ENCODE measurements at regions not wholly inside any gene's neighbourhood (a gene's known extent, or its start where the extent isn't known, plus 50 kb on each side); places are given as distances from the start of the nearest gene placed in this dataset.
A peak's percentile ranks its signal among the peaks of the same experiment; 100 is the strongest.

DNA sequence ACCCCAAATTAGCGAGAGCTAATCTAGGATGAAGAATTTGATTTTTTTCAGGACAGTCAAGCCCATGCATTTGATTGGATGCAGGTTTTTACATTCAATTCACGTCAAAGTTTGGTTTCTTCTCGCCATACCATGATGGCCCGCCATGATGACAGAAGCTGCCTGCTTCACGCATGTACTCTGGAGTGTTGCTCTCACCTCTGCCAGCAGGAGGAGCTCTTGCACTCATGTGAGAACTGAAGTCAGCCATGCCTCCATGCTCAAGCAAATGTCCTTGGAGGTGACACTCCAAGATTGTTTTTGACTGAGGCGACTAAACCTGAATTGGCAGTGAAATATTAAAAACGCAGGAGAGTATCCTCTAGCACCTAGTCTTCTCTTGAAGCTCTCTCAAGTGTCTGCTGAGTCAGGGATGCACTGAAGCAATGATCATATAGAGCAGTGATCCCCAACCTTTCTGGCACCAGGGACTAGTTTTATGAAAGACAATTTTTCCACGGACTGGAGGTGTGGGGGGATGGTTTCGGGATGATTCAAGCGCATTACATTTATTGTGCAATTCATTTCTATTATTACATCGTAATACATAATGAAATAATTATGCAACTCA lies 120.9 kb downstream of the SAMMSON start:
- Histone ChIP-seq H3K4me2 (ENCODE audit: low read length) (no peak overlapping the region), H3K36me3 (ENCODE audit: insufficient read depth, low read length) (no peaks in the 10 kb centered on the region), H3K4me3 (ENCODE audit: low read depth, low read length, poor library complexity, severe bottlenecking) (no peak overlapping the region), H3K27ac (ENCODE audit: low read depth, low read length, poor library complexity, severe bottlenecking) (no peak overlapping the region), H2AFZ (ENCODE audit: low read length) (no peak overlapping the region), H3K9me2 (ENCODE audit: insufficient read depth, low read length) (no peaks in the 10 kb centered on the region), H4K20me1 (ENCODE audit: insufficient read depth, low read length) (no peaks in the 10 kb centered on the region), H3K79me2 (ENCODE audit: insufficient read depth, low read depth, low read length) (no peaks in the 10 kb centered on the region), H3K4me1 (ENCODE audit: insufficient read depth, low read length, poor library complexity, severe bottlenecking) (no peaks in the 10 kb centered on the region), H3K9me3 (ENCODE audit: low read length) (no peaks in the 10 kb centered on the region)
- intact Hi-C loops (cut with micrococcal nuclease; ENCODE audit: unreplicated experiment) = no loop called here
- CTCF ChIA-PET (ENCODE audit: unreplicated experiment) = no interaction called here
- DNase-seq (ENCODE audit: low spot score) = peak; percentile 67
- POLR2A ChIA-PET = no interaction called here
- TF ChIP-seq, protein P1, sequence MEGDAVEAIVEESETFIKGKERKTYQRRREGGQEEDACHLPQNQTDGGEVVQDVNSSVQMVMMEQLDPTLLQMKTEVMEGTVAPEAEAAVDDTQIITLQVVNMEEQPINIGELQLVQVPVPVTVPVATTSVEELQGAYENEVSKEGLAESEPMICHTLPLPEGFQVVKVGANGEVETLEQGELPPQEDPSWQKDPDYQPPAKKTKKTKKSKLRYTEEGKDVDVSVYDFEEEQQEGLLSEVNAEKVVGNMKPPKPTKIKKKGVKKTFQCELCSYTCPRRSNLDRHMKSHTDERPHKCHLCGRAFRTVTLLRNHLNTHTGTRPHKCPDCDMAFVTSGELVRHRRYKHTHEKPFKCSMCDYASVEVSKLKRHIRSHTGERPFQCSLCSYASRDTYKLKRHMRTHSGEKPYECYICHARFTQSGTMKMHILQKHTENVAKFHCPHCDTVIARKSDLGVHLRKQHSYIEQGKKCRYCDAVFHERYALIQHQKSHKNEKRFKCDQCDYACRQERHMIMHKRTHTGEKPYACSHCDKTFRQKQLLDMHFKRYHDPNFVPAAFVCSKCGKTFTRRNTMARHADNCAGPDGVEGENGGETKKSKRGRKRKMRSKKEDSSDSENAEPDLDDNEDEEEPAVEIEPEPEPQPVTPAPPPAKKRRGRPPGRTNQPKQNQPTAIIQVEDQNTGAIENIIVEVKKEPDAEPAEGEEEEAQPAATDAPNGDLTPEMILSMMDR (conservative IDR thresholded peaks at IDR 0.05; ENCODE audit: low read length) = peak; percentile 82
- TF ChIP-seq EZH2phosphoT487 (IDR thresholded peaks at IDR 0.05; ENCODE audit: borderline replicate concordance, low read depth, low read length) = no peak
- BruUV-seq (replicated peaks) = no TSS peak

DNA sequence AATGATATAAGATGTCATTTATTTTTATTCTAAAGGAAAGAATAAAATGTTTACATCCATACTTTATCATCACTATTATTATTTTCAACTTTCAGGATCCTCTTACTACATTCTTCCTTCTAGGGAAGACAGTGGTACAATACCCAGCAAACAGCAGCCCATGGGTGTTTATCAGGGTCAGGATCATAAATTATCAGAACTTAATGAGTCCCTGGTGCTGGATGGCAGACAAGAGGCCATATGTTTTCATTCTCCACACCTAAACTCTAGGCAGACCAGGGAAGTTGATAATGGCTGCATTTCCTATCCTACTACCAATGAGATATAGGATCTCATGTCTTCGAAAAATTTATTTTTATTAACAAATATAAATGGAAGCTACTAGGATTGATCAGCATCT lies 127.7 kb downstream of the SAMMSON start:
- H3K9me2 ChIP-seq (ENCODE audit: insufficient read depth, low read length) = no peaks in the 10 kb centered on the region
- H3K4me1 ChIP-seq (ENCODE audit: insufficient read depth, low read length, poor library complexity, severe bottlenecking) = no peaks in the 10 kb centered on the region
- H3K4me2 ChIP-seq (ENCODE audit: low read length) = no peak overlapping the region
- no TSS peak for BruUV-seq (replicated peaks)
- no peaks in the 10 kb centered on the region for H4K20me1 ChIP-seq (ENCODE audit: insufficient read depth, low read length)
- no peaks in the 10 kb centered on the region for H3K79me2 ChIP-seq (ENCODE audit: insufficient read depth, low read depth, low read length)
- no peak overlapping the region for H2AFZ ChIP-seq (ENCODE audit: low read length)
- H3K27ac ChIP-seq (ENCODE audit: low read depth, low read length, poor library complexity, severe bottlenecking) = no peak overlapping the region
- H3K36me3 ChIP-seq (ENCODE audit: insufficient read depth, low read length) = no peaks in the 10 kb centered on the region
- H3K4me3 ChIP-seq (ENCODE audit: low read depth, low read length, poor library complexity, severe bottlenecking) = no peak overlapping the region
- ChIA-PET POLR2A (interaction anchor here (0.5 to 0.6 kb wide), 2 partner anchors 23 to 166 kb away, joined by 4 to 5 read pairs; no protein-coding TSS in a partner anchor), CTCF (ENCODE audit: unreplicated experiment) (no interaction called here)
- no peaks in the 10 kb centered on the region for H3K9me3 ChIP-seq (ENCODE audit: low read length)
- no peak for DNase-seq (ENCODE audit: low spot score)
- TF ChIP-seq EZH2phosphoT487 (IDR thresholded peaks at IDR 0.05; ENCODE audit: borderline replicate concordance, low read depth, low read length) = no peak
- TF ChIP-seq, protein P1 (conservative IDR thresholded peaks at IDR 0.05; ENCODE audit: low read length) = no peak
- intact Hi-C loops (cut with micrococcal nuclease; ENCODE audit: unreplicated experiment) = no loop called here

DNA sequence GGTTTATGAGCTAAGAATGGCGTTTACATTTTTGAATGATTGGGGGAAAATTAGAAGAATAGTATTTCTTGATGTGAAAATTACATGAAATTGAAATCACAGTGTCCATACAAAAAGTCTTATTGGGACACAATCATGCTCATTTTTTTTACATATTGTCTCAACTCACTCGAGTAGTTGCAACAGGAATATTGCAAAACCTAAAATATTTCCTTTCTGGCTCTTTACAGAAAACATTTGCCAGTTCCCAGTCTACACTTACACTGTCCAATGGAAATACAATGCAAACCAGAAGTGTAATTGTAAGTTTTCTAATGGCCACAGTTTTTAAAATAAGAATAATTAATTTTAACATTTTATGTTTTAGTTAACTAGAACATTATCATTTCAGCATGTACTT lies 137.8 kb downstream of the SAMMSON start:
- H3K9me2 ChIP-seq (ENCODE audit: insufficient read depth, low read length) = no peaks in the 10 kb centered on the region
- no peaks in the 10 kb centered on the region for H4K20me1 ChIP-seq (ENCODE audit: insufficient read depth, low read length)
- no peak overlapping the region for H3K27ac ChIP-seq (ENCODE audit: low read depth, low read length, poor library complexity, severe bottlenecking)
- POLR2A ChIA-PET = no interaction called here
- intact Hi-C loops (cut with micrococcal nuclease; ENCODE audit: unreplicated experiment) = no loop called here
- no peaks in the 10 kb centered on the region for H3K79me2 ChIP-seq (ENCODE audit: insufficient read depth, low read depth, low read length)
- no peaks in the 10 kb centered on the region for H3K9me3 ChIP-seq (ENCODE audit: low read length)
- H3K4me1 ChIP-seq (ENCODE audit: insufficient read depth, low read length, poor library complexity, severe bottlenecking) = no peaks in the 10 kb centered on the region
- no TSS peak for BruUV-seq (replicated peaks)
- no peak overlapping the region for H2AFZ ChIP-seq (ENCODE audit: low read length)
- CTCF ChIA-PET (ENCODE audit: unreplicated experiment) = no interaction called here
- no peak overlapping the region for H3K4me3 ChIP-seq (ENCODE audit: low read depth, low read length, poor library complexity, severe bottlenecking)
- no peak for DNase-seq (ENCODE audit: low spot score)
- no peak overlapping the region for H3K4me2 ChIP-seq (ENCODE audit: low read length)
- no peak for TF ChIP-seq EZH2phosphoT487 (IDR thresholded peaks at IDR 0.05; ENCODE audit: borderline replicate concordance, low read depth, low read length)
- TF ChIP-seq, protein P1 (conservative IDR thresholded peaks at IDR 0.05; ENCODE audit: low read length) = no peak
- no peaks in the 10 kb centered on the region for H3K36me3 ChIP-seq (ENCODE audit: insufficient read depth, low read length)
